ENCODE measurements at regions not wholly inside any gene's neighbourhood (a gene's known extent, or its start where the extent isn't known, plus 50 kb on each side); places are given as distances from the start of the nearest gene placed in this dataset.
"Not testable (repeated sequence)": the region's sequence is repeated elsewhere in the genome, so short reads cannot be mapped to it uniquely, and the experiment has no call there.

GRCh38 chr2:183838295-183838694 is 714.1 kb downstream of the NUP35 start:
- no peak overlapping the region for H3K4me3 ChIP-seq (replicated peaks in 1 of 2; ENCODE audit: low read depth in 2 of 2, low read length in 2 of 2)
- no peak for DNase-seq (ENCODE audit: low read depth in 2 of 2)
- TF ChIP-seq CTCF (IDR thresholded peaks at IDR 0.05; ENCODE audit: low read depth, low read length), result no peak

GRCh38 chr2:183840061-183840584 is 715.9 kb downstream of the NUP35 start:
- no peak for TF ChIP-seq CTCF (IDR thresholded peaks at IDR 0.05; ENCODE audit: low read depth, low read length)
- DNase-seq (ENCODE audit: low read depth in 2 of 2), result no peak
- no peak overlapping the region for H3K4me3 ChIP-seq (replicated peaks in 1 of 2; ENCODE audit: low read depth in 2 of 2, low read length in 2 of 2)

GRCh38 chr2:183849826-183850225 is 725.6 kb downstream of the NUP35 start:
- not testable (repeated sequence) for DNase-seq (ENCODE audit: low read depth in 2 of 2); H3K4me3 ChIP-seq (replicated peaks in 1 of 2; ENCODE audit: low read depth in 2 of 2, low read length in 2 of 2)

- H3K4me3 ChIP-seq (replicated peaks in 1 of 2; ENCODE audit: low read depth in 2 of 2, low read length in 2 of 2), result no peak overlapping the region
- no peak for TF ChIP-seq CTCF (IDR thresholded peaks at IDR 0.05; ENCODE audit: low read depth, low read length)
- no peak for DNase-seq (ENCODE audit: low read depth in 2 of 2)
Measured at GRCh38 chr2:183859129-183859528, 734.9 kb downstream of the NUP35 start.

GRCh38 chr2:183866666-183867065 is 731.7 kb upstream of the ZNF804A start:
- no peak overlapping the region for H3K4me3 ChIP-seq (replicated peaks in 1 of 2; ENCODE audit: low read depth in 2 of 2, low read length in 2 of 2)
- DNase-seq (ENCODE audit: low read depth in 2 of 2), result no peak
- TF ChIP-seq CTCF (IDR thresholded peaks at IDR 0.05; ENCODE audit: low read depth, low read length), result no peak

- DNase-seq (ENCODE audit: low read depth in 2 of 2), result no peak
- no peak for TF ChIP-seq CTCF (IDR thresholded peaks at IDR 0.05; ENCODE audit: low read depth, low read length)
- H3K4me3 ChIP-seq (replicated peaks in 1 of 2; ENCODE audit: low read depth in 2 of 2, low read length in 2 of 2), result no peak overlapping the region
Measured at GRCh38 chr2:183867206-183867605, 731.1 kb upstream of the ZNF804A start.

GRCh38 chr2:183868153-183868552 is 730.2 kb upstream of the ZNF804A start:
- DNase-seq (ENCODE audit: low read depth in 2 of 2), result no peak
- H3K4me3 ChIP-seq (replicated peaks in 1 of 2; ENCODE audit: low read depth in 2 of 2, low read length in 2 of 2), result no peak overlapping the region
- TF ChIP-seq CTCF (IDR thresholded peaks at IDR 0.05; ENCODE audit: low read depth, low read length), result no peak
